ENCODE measurements at regions not wholly inside any gene's neighbourhood (a gene's known extent, or its start where the extent isn't known, plus 50 kb on each side); places are given as distances from the start of the nearest gene placed in this dataset.

GRCh38 chr5:67390935-67391334 is 194.3 kb upstream of the CD180 start:
- no peak overlapping the region for H3K4me2 ChIP-seq (ENCODE audit: low read length)
- H3K79me2 ChIP-seq (ENCODE audit: control insufficient read depth, low read length), result no peaks in the 10 kb centered on the region
- TF ChIP-seq CTCF (IDR thresholded peaks at IDR 0.05; ENCODE audit: low read depth, low read length, poor library complexity, severe bottlenecking), result no peak
- TF ChIP-seq EZH2phosphoT487 (IDR thresholded peaks at IDR 0.05; ENCODE audit: borderline replicate concordance, low read length), result no peak
- H3K9me3 ChIP-seq (ENCODE audit: control insufficient read depth, insufficient read depth, low read length), result no peaks in the 10 kb centered on the region
- H3K27ac ChIP-seq (ENCODE audit: low read depth, low read length), result no peak overlapping the region
- H3K4me1 ChIP-seq (ENCODE audit: control insufficient read depth, low read length), result no peaks in the 10 kb centered on the region
- H3K4me3 ChIP-seq (ENCODE audit: low read length), result no peak overlapping the region
- H4K20me1 ChIP-seq (ENCODE audit: control insufficient read depth, insufficient read depth, low read depth, low read length), result no peaks in the 10 kb centered on the region
- no peaks in the 10 kb centered on the region for H3K9me2 ChIP-seq (replicated peaks; ENCODE audit: control insufficient read depth, low read length)
- no peaks in the 10 kb centered on the region for H3K36me3 ChIP-seq (ENCODE audit: control insufficient read depth, low read length)
- H3F3A ChIP-seq (ENCODE audit: control insufficient read depth, insufficient read depth), result no peaks in the 10 kb centered on the region
- peaks cover 6% of the 10 kb centered on the region; the same call in 1 of the 2 replicates for H3K27me3 ChIP-seq (ENCODE audit: control insufficient read depth, low read length)

DNA sequence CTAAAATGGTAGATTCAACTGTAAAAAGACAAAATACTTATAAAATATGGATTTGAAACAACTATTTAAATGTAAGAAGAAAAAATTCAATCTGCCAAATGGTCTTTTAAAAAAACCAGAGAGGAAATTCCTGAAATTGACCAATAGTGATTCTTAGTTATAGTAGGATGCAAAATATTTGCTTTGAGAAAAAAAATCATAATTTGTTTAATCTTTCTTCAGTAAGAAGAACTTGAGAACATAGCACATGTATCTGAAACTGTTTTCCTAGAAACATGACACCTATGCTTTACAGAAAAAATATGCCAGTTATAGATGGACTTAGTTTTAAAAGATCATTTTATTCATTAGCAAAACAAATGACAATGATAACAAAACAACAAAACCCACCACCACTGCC is 186.9 kb upstream of the CD180 start:
- Histone ChIP-seq H3K27me3 (ENCODE audit: control insufficient read depth, low read length) (no peaks in the 10 kb centered on the region), H3K79me2 (ENCODE audit: control insufficient read depth, low read length) (no peaks in the 10 kb centered on the region), H3K9me3 (ENCODE audit: control insufficient read depth, insufficient read depth, low read length) (no peaks in the 10 kb centered on the region), H3K27ac (ENCODE audit: low read depth, low read length) (no peak overlapping the region), H4K20me1 (ENCODE audit: control insufficient read depth, insufficient read depth, low read depth, low read length) (no peaks in the 10 kb centered on the region), H3K36me3 (ENCODE audit: control insufficient read depth, low read length) (no peaks in the 10 kb centered on the region), H3K4me3 (ENCODE audit: low read length) (no peak overlapping the region), H3K4me1 (ENCODE audit: control insufficient read depth, low read length) (no peaks in the 10 kb centered on the region), H3K4me2 (ENCODE audit: low read length) (no peak overlapping the region), H3K9me2 (replicated peaks; ENCODE audit: control insufficient read depth, low read length) (no peaks in the 10 kb centered on the region), H3F3A (ENCODE audit: control insufficient read depth, insufficient read depth) (no peaks in the 10 kb centered on the region)
- TF ChIP-seq CTCF (IDR thresholded peaks at IDR 0.05; ENCODE audit: low read depth, low read length, poor library complexity, severe bottlenecking) (no peak), EZH2phosphoT487 (IDR thresholded peaks at IDR 0.05; ENCODE audit: borderline replicate concordance, low read length) (no peak)

- Histone ChIP-seq H3K9me3 (ENCODE audit: control insufficient read depth, insufficient read depth, low read length) (no peaks in the 10 kb centered on the region), H3K27ac (ENCODE audit: low read depth, low read length) (no peak overlapping the region), H3K36me3 (ENCODE audit: control insufficient read depth, low read length) (no peaks in the 10 kb centered on the region), H3K4me2 (ENCODE audit: low read length) (no peak overlapping the region), H3K27me3 (ENCODE audit: control insufficient read depth, low read length) (no peaks in the 10 kb centered on the region), H3K4me1 (ENCODE audit: control insufficient read depth, low read length) (no peaks in the 10 kb centered on the region), H3F3A (ENCODE audit: control insufficient read depth, insufficient read depth) (no peaks in the 10 kb centered on the region), H3K9me2 (replicated peaks; ENCODE audit: control insufficient read depth, low read length) (no peaks in the 10 kb centered on the region), H4K20me1 (ENCODE audit: control insufficient read depth, insufficient read depth, low read depth, low read length) (no peaks in the 10 kb centered on the region), H3K4me3 (ENCODE audit: low read length) (no peak overlapping the region), H3K79me2 (ENCODE audit: control insufficient read depth, low read length) (no peaks in the 10 kb centered on the region)
- TF ChIP-seq EZH2phosphoT487 (IDR thresholded peaks at IDR 0.05; ENCODE audit: borderline replicate concordance, low read length), result no peak
- TF ChIP-seq CTCF (IDR thresholded peaks at IDR 0.05; ENCODE audit: low read depth, low read length, poor library complexity, severe bottlenecking), result no peak
Observed at GRCh38 chr5:67381236-67381880, 184.8 kb upstream of the CD180 start.

Measured in DOHH2 (cell line).